M059J (cell line): ENCODE measurements at regions not wholly inside any gene's neighbourhood (a gene's known extent, or its start where the extent isn't known, plus 50 kb on each side); places are given as distances from the start of the nearest gene placed in this dataset.
"Not testable (repeated sequence)": the region's sequence is repeated elsewhere in the genome, so short reads cannot be mapped to it uniquely, and the experiment has no call there.

Source experiments
- DNase-seq: peaks from one replicate; pipeline ENCODE4 v3.0.0-alpha.2; 2012; ENCODE audit warnings: low read depth

GRCh38 chr16:82300374-82300951 lies 130.4 kb upstream of the MPHOSPH6 start:
- no peak for DNase-seq

GRCh38 chr16:82298472-82298871 lies 128.4 kb upstream of the MPHOSPH6 start:
- no peak for DNase-seq

GRCh38 chr16:82295290-82296201 lies 125.5 kb upstream of the MPHOSPH6 start:
- no peak for DNase-seq

- DNase-seq = no peak
Measured at GRCh38 chr16:82293671-82294070, 123.6 kb upstream of the MPHOSPH6 start.

- no peak for DNase-seq
Measured at GRCh38 chr16:82287937-82288336, 117.9 kb upstream of the MPHOSPH6 start.

- DNase-seq = no peak
Measured at GRCh38 chr16:82282662-82283061, 112.6 kb upstream of the MPHOSPH6 start.

GRCh38 chr16:82281544-82281943 lies 111.5 kb upstream of the MPHOSPH6 start:
- DNase-seq = no peak

- no peak for DNase-seq
Measured at GRCh38 chr16:82280867-82281266, 110.8 kb upstream of the MPHOSPH6 start.

- DNase-seq = not testable (repeated sequence)
Measured at GRCh38 chr16:82275349-82275748, 105.3 kb upstream of the MPHOSPH6 start.

GRCh38 chr16:82271636-82272035 lies 101.6 kb upstream of the MPHOSPH6 start:
- DNase-seq = no peak

- not testable (repeated sequence) for DNase-seq
Measured at GRCh38 chr16:82267675-82268074, 97.7 kb upstream of the MPHOSPH6 start.

GRCh38 chr16:82265809-82266208 lies 95.8 kb upstream of the MPHOSPH6 start:
- no peak for DNase-seq

GRCh38 chr16:82264756-82265155 lies 94.7 kb upstream of the MPHOSPH6 start:
- no peak for DNase-seq

GRCh38 chr16:82263521-82264143 lies 93.6 kb upstream of the MPHOSPH6 start:
- peak; percentile 52 for DNase-seq

GRCh38 chr16:82262244-82262643 lies 92.2 kb upstream of the MPHOSPH6 start:
- DNase-seq = no peak

- no peak for DNase-seq
Measured at GRCh38 chr16:82260212-82260795, 90.3 kb upstream of the MPHOSPH6 start.

- no peak for DNase-seq
Measured at GRCh38 chr16:82259731-82260130, 89.7 kb upstream of the MPHOSPH6 start.

- DNase-seq = no peak
Measured at GRCh38 chr16:82257990-82258389, 88.0 kb upstream of the MPHOSPH6 start.

GRCh38 chr16:82252582-82252981 lies 82.6 kb upstream of the MPHOSPH6 start:
- DNase-seq = no peak

- no peak for DNase-seq
Measured at GRCh38 chr16:82248677-82249076, 78.7 kb upstream of the MPHOSPH6 start.

- no peak for DNase-seq
Measured at GRCh38 chr16:82248012-82248656, 78.1 kb upstream of the MPHOSPH6 start.

- no peak for DNase-seq
Measured at GRCh38 chr16:82242201-82242600, 72.2 kb upstream of the MPHOSPH6 start.
